ENCODE measurements at regions not wholly inside any gene's neighbourhood (a gene's known extent, or its start where the extent isn't known, plus 50 kb on each side); places are given as distances from the start of the nearest gene placed in this dataset.
"Not testable (repeated sequence)": the region's sequence is repeated elsewhere in the genome, so short reads cannot be mapped to it uniquely, and the experiment has no call there.

GRCh38 chr6:140388815-140389214 lies 1014.4 kb upstream of the CITED2 start:
- DNase-seq = no peak

- no peak for DNase-seq
These were observed 1013.8 kb upstream of the CITED2 start for GRCh38 chr6:140388192-140388802.

GRCh38 chr6:140385679-140386078 lies 1011.2 kb upstream of the CITED2 start:
- no peak for DNase-seq

- no peak for DNase-seq
These were observed 1007.9 kb upstream of the CITED2 start for GRCh38 chr6:140382355-140382754.

- DNase-seq = no peak
These were observed 1006.2 kb upstream of the CITED2 start for GRCh38 chr6:140380427-140381218.

- no peak for DNase-seq
These were observed 1005.5 kb upstream of the CITED2 start for GRCh38 chr6:140379919-140380318.

GRCh38 chr6:140376209-140376608 lies 1001.8 kb upstream of the CITED2 start:
- DNase-seq = no peak

- not testable (repeated sequence) for DNase-seq
These were observed 999.3 kb upstream of the CITED2 start for GRCh38 chr6:140373728-140374127.

- no peak for DNase-seq
These were observed 997.6 kb upstream of the CITED2 start for GRCh38 chr6:140372064-140372463.

- DNase-seq = no peak
These were observed 996.8 kb upstream of the CITED2 start for GRCh38 chr6:140370976-140371870.

GRCh38 chr6:140370441-140370840 lies 996.0 kb upstream of the CITED2 start:
- DNase-seq = no peak

GRCh38 chr6:140366991-140367390 lies 992.5 kb upstream of the CITED2 start:
- no peak for DNase-seq

GRCh38 chr6:140364916-140365315 lies 990.5 kb upstream of the CITED2 start:
- no peak for DNase-seq

GRCh38 chr6:140360651-140361050 lies 986.2 kb upstream of the CITED2 start:
- no peak for DNase-seq

GRCh38 chr6:140355476-140355875 lies 981.0 kb upstream of the CITED2 start:
- DNase-seq = no peak

GRCh38 chr6:140354296-140354695 lies 979.8 kb upstream of the CITED2 start:
- DNase-seq = no peak

- no peak for DNase-seq
These were observed 979.1 kb upstream of the CITED2 start for GRCh38 chr6:140353536-140353935.

- no peak for DNase-seq
These were observed 972.0 kb upstream of the CITED2 start for GRCh38 chr6:140346428-140346827.

- DNase-seq = no peak
These were observed 971.5 kb upstream of the CITED2 start for GRCh38 chr6:140345935-140346334.

- DNase-seq = peak in 1 of 2 experiments; percentile 6
These were observed 969.9 kb upstream of the CITED2 start for GRCh38 chr6:140344142-140344913.

GRCh38 chr6:140343128-140343527 lies 968.7 kb upstream of the CITED2 start:
- DNase-seq = no peak

GRCh38 chr6:140341272-140341671 lies 966.8 kb upstream of the CITED2 start:
- no peak for DNase-seq

- no peak for DNase-seq
These were observed 966.3 kb upstream of the CITED2 start for GRCh38 chr6:140340795-140341194.

All from NCI-H526 (cell line).